Esophagus muscularis mucosa (tissue), 4 donors: ENCODE measurements at regions not wholly inside any gene's neighbourhood (a gene's known extent, or its start where the extent isn't known, plus 50 kb on each side); places are given as distances from the start of the nearest gene placed in this dataset.

Source experiments
- EP300 ChIP-seq: sonication (generic); formaldehyde crosslinking; IDR thresholded peaks from one replicate; pipeline ENCODE4 v1.6.1; 2017; ENCODE audit warnings: antibody characterized with exemption
- POLR2A ChIP-seq: fragments of 450-650 bp; IDR thresholded peaks from one replicate; pipeline ENCODE4 v1.6.1; 2017; ENCODE audit warnings: antibody characterized with exemption, moderate library complexity, mild to moderate bottlenecking, low read depth
- POLR2AphosphoS5 ChIP-seq, 2 donors: sonication (generic); formaldehyde crosslinking; IDR thresholded peaks; one replicate each; pipeline ENCODE4 v1.6.1; 2017; ENCODE audit warnings: antibody characterized with exemption in 2 of 2
- TF ChIP-seq, protein P1 (sequence below), 3 experiments: fragments of 200-600 bp in 2 of 3; fragments of 450-650 bp in 1 of 3; sonication (generic) in 2 of 3; IDR thresholded peaks; one replicate each; pipeline ENCODE4 v1.5.1; 2017 to 2019; ENCODE audit warnings: antibody characterized with exemption in 3 of 3, mild to moderate bottlenecking in 2 of 3, moderate library complexity in 1 of 3

DNA sequence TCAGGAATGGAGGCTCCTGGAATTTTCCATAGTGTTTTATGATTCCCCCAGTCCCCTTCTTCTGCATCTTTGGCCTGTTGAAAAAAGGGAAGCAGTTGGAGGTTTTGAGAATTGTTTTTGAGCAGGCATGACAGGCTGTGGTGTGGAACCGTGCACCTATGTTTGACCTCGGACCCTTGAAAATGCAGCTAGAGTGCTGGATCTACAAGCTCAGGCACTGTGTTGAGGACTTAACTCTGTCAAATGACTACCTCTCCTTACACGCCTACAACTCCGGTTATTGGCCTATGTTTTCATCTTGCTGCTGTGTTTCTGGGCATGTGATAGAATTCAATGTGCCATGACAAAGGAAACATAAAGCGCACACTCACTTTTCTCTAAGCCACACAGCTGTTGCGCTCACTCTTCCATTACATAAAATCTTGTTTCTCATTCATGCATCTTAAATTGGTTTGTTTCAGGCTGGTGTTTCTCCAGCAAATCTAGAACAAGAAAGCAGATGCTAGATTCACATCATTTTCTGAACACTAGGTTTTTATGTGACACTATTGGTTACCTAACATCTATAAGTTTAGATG lies 616.6 kb downstream of the FGF9 start:
- TF ChIP-seq POLR2AphosphoS5 (IDR thresholded peaks at IDR 0.05) (no peak), POLR2A (no peak), EP300 (no peak)
- TF ChIP-seq, protein P1, sequence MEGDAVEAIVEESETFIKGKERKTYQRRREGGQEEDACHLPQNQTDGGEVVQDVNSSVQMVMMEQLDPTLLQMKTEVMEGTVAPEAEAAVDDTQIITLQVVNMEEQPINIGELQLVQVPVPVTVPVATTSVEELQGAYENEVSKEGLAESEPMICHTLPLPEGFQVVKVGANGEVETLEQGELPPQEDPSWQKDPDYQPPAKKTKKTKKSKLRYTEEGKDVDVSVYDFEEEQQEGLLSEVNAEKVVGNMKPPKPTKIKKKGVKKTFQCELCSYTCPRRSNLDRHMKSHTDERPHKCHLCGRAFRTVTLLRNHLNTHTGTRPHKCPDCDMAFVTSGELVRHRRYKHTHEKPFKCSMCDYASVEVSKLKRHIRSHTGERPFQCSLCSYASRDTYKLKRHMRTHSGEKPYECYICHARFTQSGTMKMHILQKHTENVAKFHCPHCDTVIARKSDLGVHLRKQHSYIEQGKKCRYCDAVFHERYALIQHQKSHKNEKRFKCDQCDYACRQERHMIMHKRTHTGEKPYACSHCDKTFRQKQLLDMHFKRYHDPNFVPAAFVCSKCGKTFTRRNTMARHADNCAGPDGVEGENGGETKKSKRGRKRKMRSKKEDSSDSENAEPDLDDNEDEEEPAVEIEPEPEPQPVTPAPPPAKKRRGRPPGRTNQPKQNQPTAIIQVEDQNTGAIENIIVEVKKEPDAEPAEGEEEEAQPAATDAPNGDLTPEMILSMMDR (IDR thresholded peaks at IDR 0.05) = no peak
